HG02938 (cell line): ENCODE measurements at regions not wholly inside any gene's neighbourhood (a gene's known extent, or its start where the extent isn't known, plus 50 kb on each side); places are given as distances from the start of the nearest gene placed in this dataset.

ENCODE experiments used
- ATAC-seq: cut with Tn5 transposase; IDR thresholded peaks from one replicate; pipeline ENCODE4 v1.9.1; 2021; ENCODE audit warnings: mild to moderate bottlenecking, moderate library complexity; ENCODE audit not compliant: unreplicated experiment

DNA sequence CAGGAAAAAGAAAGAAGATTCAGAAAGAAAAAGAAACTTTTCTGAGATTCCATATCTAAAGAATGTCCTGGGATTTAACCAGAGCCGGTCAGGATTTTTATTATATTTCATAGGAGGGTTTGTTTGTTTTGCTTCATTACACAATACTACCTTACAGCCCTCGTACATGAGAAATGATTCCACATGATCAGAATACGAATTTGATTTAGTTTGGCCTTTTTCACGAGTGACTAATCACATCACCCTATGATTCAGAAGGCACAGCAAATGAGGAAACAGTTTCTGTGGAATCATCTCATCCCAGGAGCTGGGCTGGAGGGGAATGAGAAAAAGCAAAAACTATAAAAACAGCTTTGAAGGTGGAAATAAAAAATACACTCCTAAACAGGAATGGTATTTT, 54.7 kb upstream of the VWC2 start:
- no peak for ATAC-seq

DNA sequence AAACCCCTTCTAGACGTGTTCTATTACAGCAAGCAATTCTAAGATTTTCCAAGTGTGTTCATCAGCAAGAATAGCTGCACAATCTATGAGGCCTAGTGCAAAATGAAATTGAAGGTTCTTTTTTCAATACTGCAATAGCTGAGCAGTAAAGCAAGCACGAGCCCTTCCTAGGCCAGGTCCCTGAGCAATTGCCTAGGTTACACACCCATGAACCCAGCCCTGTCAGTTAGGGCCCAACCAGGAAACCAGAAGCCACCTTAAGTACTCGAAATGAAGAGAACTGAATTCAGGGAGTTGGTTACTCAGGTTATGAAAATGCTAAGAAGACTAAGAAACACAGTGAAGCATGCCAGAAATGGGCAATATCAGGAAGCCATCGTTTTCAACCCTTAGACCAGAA, 52.0 kb upstream of the VWC2 start:
- no peak for ATAC-seq
